Liver (tissue), 8 donors: ENCODE measurements at regions not wholly inside any gene's neighbourhood (a gene's known extent, or its start where the extent isn't known, plus 50 kb on each side); places are given as distances from the start of the nearest gene placed in this dataset.

Source experiments
- DNase-seq: peaks from one replicate; pipeline ENCODE4 v3.0.0-alpha.2; 2017; ENCODE audit warnings: low spot score
- H3K27ac ChIP-seq, 2 donors: one replicate each; pipeline ENCODE4 v1.7.0; 2013; ENCODE audit warnings: inconsistent platforms in 2 of 2, low read length in 2 of 2, control low read depth in 1 of 2, low read depth in 1 of 2, mild to moderate bottlenecking in 1 of 2
- H3K27me3 ChIP-seq, 4 donors: one replicate each; pipeline versions ENCODE4 v1.6.1 to v1.7.0; 2013; ENCODE audit warnings: low read length in 3 of 4, inconsistent platforms in 1 of 4, mild to moderate bottlenecking in 1 of 4, moderate library complexity in 1 of 4; ENCODE audit not compliant: control insufficient read depth in 4 of 4, insufficient read depth in 4 of 4
- H3K36me3 ChIP-seq, 4 donors: one replicate each; pipeline versions ENCODE4 v1.6.1 to v1.7.0; 2013; ENCODE audit warnings: low read length in 3 of 4, mild to moderate bottlenecking in 3 of 4, low read depth in 1 of 4, moderate library complexity in 1 of 4; ENCODE audit not compliant: control insufficient read depth in 4 of 4, insufficient read depth in 3 of 4
- H3K4me1 ChIP-seq, 4 donors: one replicate each; pipeline versions ENCODE4 v1.6.1 to v1.7.0; 2013; ENCODE audit warnings: low read length in 3 of 4, mild to moderate bottlenecking in 3 of 4, moderate library complexity in 1 of 4; ENCODE audit not compliant: control insufficient read depth in 4 of 4, insufficient read depth in 4 of 4
- H3K4me3 ChIP-seq, 3 donors: one replicate each; pipeline versions ENCODE4 v1.6.1 to v1.7.0; 2013; ENCODE audit warnings: low read length in 3 of 3, control low read depth in 1 of 3, low read depth in 1 of 3, mild to moderate bottlenecking in 1 of 3
- H3K9ac ChIP-seq, 2 donors: one replicate each; pipeline ENCODE4 v1.7.0; 2013; ENCODE audit warnings: low read length in 2 of 2, mild to moderate bottlenecking in 2 of 2, moderate library complexity in 2 of 2, control low read depth in 1 of 2, low read depth in 1 of 2
- H3K9me3 ChIP-seq, 4 donors: one replicate each; pipeline versions ENCODE4 v1.6.1 to v1.7.0; 2013; ENCODE audit warnings: low read length in 3 of 4; ENCODE audit not compliant: control insufficient read depth in 4 of 4
- CTCF ChIP-seq: fragments of 150-350 bp; IDR thresholded peaks from 2 replicates; pipeline ENCODE4 v1.5.1; 2017; ENCODE audit warnings: improper control_type of control experiment, low read depth, low read length; ENCODE audit not compliant: missing input control
- EGR1 ChIP-seq, 2 donors: IDR thresholded peaks; 2 replicates each; pipeline ENCODE4 v1.6.1; 2016 to 2018; ENCODE audit warnings: antibody characterized with exemption in 2 of 2, low read depth in 2 of 2
- FOXA1 ChIP-seq: IDR thresholded peaks from 2 replicates; pipeline ENCODE4 v1.6.1; 2016; ENCODE audit warnings: antibody characterized with exemption
- FOXA2 ChIP-seq: IDR thresholded peaks from 2 replicates; pipeline ENCODE4 v1.6.1; 2016; ENCODE audit warnings: antibody characterized with exemption
- GABPA ChIP-seq, 2 donors: IDR thresholded peaks in 1 of 2; conservative IDR thresholded peaks in 1 of 2; 2 replicates each; pipeline ENCODE4 v1.6.1; 2016; ENCODE audit warnings: antibody characterized with exemption in 2 of 2, mild to moderate bottlenecking in 1 of 2, moderate library complexity in 1 of 2
- HNF4A ChIP-seq, 2 donors: conservative IDR thresholded peaks; 2 replicates each; pipeline ENCODE4 v1.6.1; 2016; ENCODE audit warnings: antibody characterized with exemption in 2 of 2, mild to moderate bottlenecking in 2 of 2
- HNF4G ChIP-seq: IDR thresholded peaks from 2 replicates; pipeline ENCODE4 v1.6.1; 2016; ENCODE audit warnings: antibody characterized with exemption
- JUND ChIP-seq, 2 donors: IDR thresholded peaks; 2 replicates each; pipeline ENCODE4 v1.6.1; 2016; ENCODE audit warnings: antibody characterized with exemption in 2 of 2
- MAX ChIP-seq: IDR thresholded peaks from 2 replicates; pipeline ENCODE4 v1.6.1; 2016; ENCODE audit warnings: antibody characterized with exemption
- RAD21 ChIP-seq, 2 donors: IDR thresholded peaks; 2 replicates each; pipeline ENCODE4 v1.6.1; 2016; ENCODE audit warnings: antibody characterized with exemption in 2 of 2, mild to moderate bottlenecking in 2 of 2
- REST ChIP-seq: IDR thresholded peaks from 2 replicates; pipeline ENCODE4 v1.6.1; 2016; ENCODE audit warnings: antibody characterized with exemption, mild to moderate bottlenecking
- RXRA ChIP-seq, 2 donors: IDR thresholded peaks; 2 replicates each; pipeline ENCODE4 v1.6.1; 2017 to 2018; ENCODE audit warnings: antibody characterized with exemption in 2 of 2, mild to moderate bottlenecking in 1 of 2
- SP1 ChIP-seq: IDR thresholded peaks from 2 replicates; pipeline ENCODE4 v1.6.1; 2018; ENCODE audit warnings: antibody characterized with exemption, mild to moderate bottlenecking
- TAF1 ChIP-seq: conservative IDR thresholded peaks from 2 replicates; pipeline ENCODE4 v1.6.1; 2016; ENCODE audit warnings: antibody characterized with exemption, mild to moderate bottlenecking
- YY1 ChIP-seq: IDR thresholded peaks from 2 replicates; pipeline ENCODE4 v1.6.1; 2016; ENCODE audit warnings: antibody characterized with exemption, mild to moderate bottlenecking
- ZBTB33 ChIP-seq: IDR thresholded peaks from 2 replicates; pipeline ENCODE4 v1.6.1; 2016; ENCODE audit warnings: antibody characterized with exemption
- WGBS: extraction: QIAGEN DNeasy Blood & Tissue Kit; methylation state at CpG from one replicate; pipeline ENCODE4 v1.1.7; 2013; 5-methylcytosine and 5-hydroxymethylcytosine counted together
- donor health status: healthy.
- donor health status: healthy.
- donor health status: healthy.
- donor health status: healthy.
- donor health status: healthy.

GRCh38 chr13:106260352-106260751 lies 275.1 kb downstream of the EFNB2 start:
- Histone ChIP-seq H3K9me3 (no peaks in the 10 kb centered on the region), H3K27ac (no peak overlapping the region), H3K4me3 (no peak overlapping the region), H3K9ac (no peak overlapping the region), H3K27me3 (peaks cover 0 to 4% (median 0%) of the 10 kb centered on the region in 4 donors), H3K4me1 (no peaks in the 10 kb centered on the region), H3K36me3 (no peaks in the 10 kb centered on the region)
- TF ChIP-seq GABPA (IDR thresholded peaks at IDR 0.05 in 1 of 2, conservative IDR thresholded peaks at IDR 0.05 in 1 of 2) (no peak), REST (no peak), CTCF (no peak), MAX (no peak), EGR1 (IDR thresholded peaks at IDR 0.05; ENCODE audit: low read depth in 2 of 2) (no peak), FOXA2 (no peak), SP1 (no peak), YY1 (no peak)
- no peak for DNase-seq
- 92% methylated on average over 20 of the region's 20 CpGs for WGBS

GRCh38 chr13:106259928-106260327 lies 275.5 kb downstream of the EFNB2 start:
- 91% methylated on average over 19 of the region's 19 CpGs for WGBS

More at GRCh38 chr13:106259928-106260327, 275.5 kb downstream of the EFNB2 start:
- Histone ChIP-seq H3K27me3 (peaks cover 0 to 4% (median 0%) of the 10 kb centered on the region in 4 donors), H3K9ac (no peak overlapping the region), H3K9me3 (no peaks in the 10 kb centered on the region), H3K27ac (no peak overlapping the region), H3K36me3 (no peaks in the 10 kb centered on the region), H3K4me1 (no peaks in the 10 kb centered on the region), H3K4me3 (no peak overlapping the region)
- TF ChIP-seq GABPA (IDR thresholded peaks at IDR 0.05 in 1 of 2, conservative IDR thresholded peaks at IDR 0.05 in 1 of 2) (no peak), SP1 (no peak), EGR1 (IDR thresholded peaks at IDR 0.05; ENCODE audit: low read depth in 2 of 2) (no peak), HNF4G (no peak), FOXA2 (no peak), ZBTB33 (no peak), JUND (IDR thresholded peaks at IDR 0.05) (no peak), CTCF (no peak), MAX (no peak), FOXA1 (no peak), TAF1 (no peak), RAD21 (IDR thresholded peaks at IDR 0.05) (no peak), HNF4A (conservative IDR thresholded peaks at IDR 0.05) (no peak), RXRA (IDR thresholded peaks at IDR 0.05) (no peak)
- no peak for DNase-seq
